SK-N-DZ (cell line): ENCODE measurements at regions not wholly inside any gene's neighbourhood (a gene's known extent, or its start where the extent isn't known, plus 50 kb on each side); places are given as distances from the start of the nearest gene placed in this dataset.

ENCODE experiments used
- DNase-seq: peaks from one replicate; pipeline ENCODE4 v3.0.0-alpha.2; 2015; ENCODE audit warnings: low spot score

- DNase-seq: no peak
These were observed 147.4 kb downstream of the ACTBL2 start for GRCh38 chr5:57335092-57335660.

DNA sequence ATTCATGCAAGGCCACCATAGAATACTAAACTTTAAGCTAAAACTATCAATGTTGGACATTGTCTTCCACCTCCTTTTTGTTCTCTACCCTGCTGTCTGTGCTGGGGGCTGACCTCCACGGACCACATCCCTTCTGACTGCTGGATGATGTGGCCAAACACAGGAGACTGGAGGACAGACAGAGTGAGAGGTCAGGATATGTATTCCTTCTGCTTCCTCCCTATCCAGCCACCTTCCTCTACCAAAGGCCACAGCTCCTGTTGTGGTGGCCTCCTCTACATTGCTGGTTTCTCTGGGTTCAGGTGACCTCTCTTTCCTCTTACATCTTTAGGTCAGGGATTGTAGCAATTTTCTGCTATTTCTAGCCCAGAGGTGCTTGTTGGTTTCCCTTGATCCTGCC, 148.1 kb downstream of the ACTBL2 start:
- no peak for DNase-seq

- DNase-seq: no peak
These were observed 150.2 kb downstream of the ACTBL2 start for GRCh38 chr5:57332361-57332760.

DNA sequence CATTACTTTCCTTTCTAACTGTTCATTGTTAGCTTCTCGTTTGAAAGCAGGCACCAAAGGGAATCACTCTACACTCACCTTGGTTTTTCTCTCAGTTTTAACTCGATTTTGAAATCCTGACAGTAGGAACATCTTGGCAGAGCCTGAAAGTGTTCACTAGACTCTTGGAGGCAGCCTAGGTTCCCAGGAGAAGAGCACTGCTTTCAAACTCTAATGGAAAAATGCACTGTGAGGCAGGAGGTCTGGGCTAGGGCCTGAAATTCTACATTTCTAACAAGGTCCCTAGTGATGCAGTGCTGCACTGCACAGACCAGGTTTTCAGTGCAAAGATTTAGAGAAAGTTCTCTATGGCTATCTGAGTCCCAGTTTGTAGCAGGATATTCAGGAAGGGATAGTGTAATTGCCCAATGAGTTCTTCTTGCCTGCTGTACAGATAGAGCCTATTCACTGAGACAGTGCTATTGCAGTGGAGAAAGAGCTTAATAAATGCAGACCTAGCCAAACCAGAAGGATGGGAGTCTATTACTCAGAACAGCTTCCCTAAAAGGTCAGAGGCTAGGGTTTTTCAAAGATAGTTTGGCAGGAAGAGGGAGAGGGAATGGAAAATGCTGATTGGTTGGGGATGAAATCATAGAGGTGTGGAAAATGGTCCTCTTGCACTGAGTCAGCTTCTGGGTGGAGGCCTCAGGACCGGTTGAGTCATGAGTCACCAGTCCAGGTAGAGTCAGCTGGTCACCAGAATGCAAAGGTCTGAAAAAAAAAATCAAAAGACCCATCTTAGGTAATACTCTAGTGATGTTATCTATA, 153.9 kb downstream of the GPBP1 start:
- no peak for DNase-seq

DNA sequence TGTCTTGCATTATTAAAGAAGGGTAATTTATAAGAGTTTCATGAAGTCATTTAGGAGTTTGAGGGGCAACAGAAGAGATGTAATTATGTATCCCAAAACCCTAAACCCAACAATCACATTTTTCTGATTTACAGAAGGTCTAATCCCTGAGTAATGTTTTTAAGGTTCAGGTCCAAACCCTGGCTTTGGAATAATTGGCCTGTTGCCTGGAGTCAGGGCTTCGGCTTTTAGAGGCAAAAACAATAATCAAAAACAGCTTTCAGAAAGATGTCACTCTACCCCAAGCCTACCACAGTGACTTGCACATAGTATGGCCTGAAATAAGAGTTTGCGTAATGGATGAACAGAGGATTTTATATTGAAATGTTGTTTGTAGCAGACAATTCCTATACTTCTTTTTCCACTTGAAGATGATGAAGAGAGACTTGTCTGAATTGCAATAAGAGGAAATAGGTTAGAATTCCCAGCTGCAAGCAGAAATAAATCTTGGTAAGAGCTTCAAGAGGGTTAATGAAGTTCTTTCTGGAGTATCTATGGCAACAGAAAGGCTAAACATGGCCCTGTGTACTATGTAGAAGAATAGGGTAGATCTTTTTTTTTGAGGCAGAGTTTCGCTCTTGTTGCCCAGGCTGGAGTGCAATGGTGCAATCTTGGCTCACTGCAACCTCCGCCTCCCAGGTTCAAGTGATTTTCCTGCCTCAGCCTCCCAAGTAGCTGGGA, 152.0 kb downstream of the GPBP1 start:
- DNase-seq: no peak

DNA sequence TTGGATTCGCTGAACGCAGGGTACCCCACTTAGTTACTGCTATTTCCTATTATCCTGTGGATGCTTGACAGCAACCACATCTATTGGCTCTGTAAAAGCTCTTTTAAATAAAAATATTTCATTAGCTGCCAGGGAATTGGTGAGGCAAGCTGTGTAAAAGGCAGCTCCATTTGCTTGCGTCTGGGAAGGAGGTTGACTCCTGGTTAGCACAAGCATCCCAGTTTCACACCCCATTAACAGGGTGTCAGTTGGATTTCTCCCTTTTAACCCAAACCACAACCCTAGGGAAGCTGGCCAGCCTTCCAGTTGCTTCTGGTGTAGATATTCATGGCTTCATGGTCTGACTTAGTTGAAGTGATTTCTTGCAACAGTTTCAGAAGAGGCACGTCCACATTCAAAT, 151.0 kb downstream of the GPBP1 start:
- no peak for DNase-seq

- DNase-seq: no peak
These were observed 150.3 kb downstream of the GPBP1 start for GRCh38 chr5:57324181-57324580.

DNA sequence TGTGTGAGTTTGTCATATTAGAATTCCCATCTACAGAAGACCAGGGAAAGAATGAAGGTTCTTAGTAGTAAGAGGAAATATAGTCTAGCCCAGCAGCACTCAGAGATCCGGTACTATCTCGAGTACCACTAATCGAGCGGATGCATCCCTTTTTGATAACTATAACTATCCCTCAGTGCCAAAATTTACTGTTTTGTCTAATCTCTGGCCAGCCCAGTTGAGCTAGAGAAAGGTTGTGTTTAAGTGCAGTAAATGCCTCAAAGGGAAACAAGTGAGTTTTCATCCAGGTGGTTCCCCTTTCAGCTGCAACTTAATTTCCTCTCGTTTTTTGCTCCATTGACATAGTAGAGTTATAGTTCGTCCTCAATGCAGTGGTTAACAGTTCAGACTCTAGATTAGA, 146.7 kb downstream of the GPBP1 start:
- DNase-seq: no peak

DNA sequence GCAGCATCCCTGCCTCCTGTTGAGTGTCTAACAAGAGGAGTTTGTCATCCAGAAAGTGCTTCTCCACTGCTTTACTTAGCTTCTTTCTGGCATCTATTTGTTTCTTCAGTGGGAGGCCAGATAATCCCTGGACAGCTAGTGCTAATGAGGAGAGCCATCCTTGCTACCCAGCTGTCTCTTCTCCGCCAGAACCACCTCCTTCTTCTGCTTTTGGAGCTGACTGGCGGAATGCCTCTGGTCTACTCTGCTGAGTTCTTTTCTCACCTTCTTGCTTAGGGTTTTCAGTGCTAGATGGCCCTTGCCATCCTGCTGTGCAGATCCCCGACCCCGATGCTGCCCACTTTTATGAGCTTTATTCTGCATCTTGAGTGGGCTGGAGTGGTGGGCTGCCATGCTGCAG, 145.8 kb downstream of the GPBP1 start:
- no peak for DNase-seq

DNA sequence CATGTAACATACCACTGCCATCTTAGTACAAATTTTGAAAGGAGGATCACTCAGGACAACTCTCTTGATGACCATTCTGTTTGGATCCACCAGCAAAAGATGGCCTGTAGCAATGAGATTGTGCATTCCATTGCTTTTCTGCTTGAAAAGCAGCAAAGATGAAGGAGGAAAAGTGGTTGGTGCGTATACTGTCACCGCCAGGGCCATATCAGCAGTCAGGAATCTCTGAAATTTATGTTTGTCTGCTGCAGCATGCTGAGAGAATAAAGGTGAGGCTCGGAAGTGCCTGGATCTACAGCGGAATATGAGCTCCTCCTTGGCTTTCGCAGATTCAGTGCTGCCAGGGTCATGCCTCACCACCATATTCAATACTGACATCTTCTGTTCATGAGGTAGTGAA, 144.4 kb downstream of the GPBP1 start:
- no peak for DNase-seq

DNA sequence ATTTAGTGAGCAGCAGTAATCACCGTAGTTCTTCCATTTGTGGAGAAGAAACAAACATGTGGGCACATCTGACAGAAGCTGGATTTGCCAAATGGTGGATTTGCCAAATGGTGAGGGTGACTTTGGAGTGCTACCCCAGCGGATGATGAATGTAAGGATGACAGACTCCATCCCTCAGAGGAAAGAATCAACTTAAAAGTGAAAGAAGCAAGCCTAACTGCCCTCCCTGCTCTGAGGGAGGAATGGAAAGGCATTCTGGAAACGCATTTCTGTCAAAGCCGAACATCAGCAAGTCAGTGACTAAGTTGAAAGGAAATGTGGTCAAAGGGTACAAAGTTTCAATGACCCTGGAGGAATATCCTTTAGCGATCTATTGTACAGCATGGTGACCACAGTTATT, 143.5 kb downstream of the GPBP1 start:
- DNase-seq: no peak

DNA sequence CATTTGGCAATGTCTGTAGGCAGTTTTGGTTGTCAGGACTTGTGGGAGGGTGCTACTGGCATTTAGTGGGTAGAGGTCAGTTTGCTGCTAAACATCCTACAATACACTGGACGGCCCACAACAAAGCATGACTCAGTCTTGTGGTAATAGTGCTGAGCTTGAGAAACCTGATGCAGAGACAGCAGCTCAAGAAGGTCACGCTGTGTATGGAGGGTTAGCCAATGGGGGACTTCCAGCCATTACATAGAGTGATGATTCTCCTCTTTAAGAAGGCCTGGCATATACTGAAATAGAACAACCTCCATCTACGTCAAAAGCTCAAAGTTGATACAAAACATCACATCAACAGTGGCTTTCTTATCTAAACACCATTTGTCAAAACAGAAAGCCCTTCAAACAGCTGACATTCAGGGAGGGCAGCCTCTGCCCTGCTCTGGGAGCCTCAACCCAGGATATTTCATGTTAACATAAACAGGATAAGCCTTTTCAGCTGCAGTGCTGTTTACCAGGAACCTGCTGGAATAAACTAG, 143.0 kb downstream of the GPBP1 start:
- no peak for DNase-seq

DNA sequence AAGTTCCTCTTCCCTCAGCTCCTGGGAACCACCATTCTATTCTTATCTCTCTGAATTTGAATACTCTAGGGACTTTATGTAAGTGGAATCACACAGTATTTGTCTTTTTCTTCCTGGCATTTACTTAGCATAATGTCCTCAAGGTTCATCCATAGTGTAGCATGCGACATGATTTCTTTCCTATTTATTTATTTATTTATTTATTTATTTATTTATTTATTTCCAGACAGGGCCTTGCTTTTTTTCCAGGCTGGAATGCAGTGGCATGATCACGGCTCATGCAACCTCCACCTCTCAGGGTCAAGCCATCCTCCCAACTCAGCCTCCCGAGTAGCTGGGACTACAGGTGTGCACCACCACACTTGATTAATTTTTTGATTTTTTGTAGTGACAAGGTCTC, 142.1 kb downstream of the GPBP1 start:
- no peak for DNase-seq
